ENCODE measurements at regions not wholly inside any gene's neighbourhood (a gene's known extent, or its start where the extent isn't known, plus 50 kb on each side); places are given as distances from the start of the nearest gene placed in this dataset.
"Not testable (repeated sequence)": the region's sequence is repeated elsewhere in the genome, so short reads cannot be mapped to it uniquely, and the experiment has no call there.

DNA sequence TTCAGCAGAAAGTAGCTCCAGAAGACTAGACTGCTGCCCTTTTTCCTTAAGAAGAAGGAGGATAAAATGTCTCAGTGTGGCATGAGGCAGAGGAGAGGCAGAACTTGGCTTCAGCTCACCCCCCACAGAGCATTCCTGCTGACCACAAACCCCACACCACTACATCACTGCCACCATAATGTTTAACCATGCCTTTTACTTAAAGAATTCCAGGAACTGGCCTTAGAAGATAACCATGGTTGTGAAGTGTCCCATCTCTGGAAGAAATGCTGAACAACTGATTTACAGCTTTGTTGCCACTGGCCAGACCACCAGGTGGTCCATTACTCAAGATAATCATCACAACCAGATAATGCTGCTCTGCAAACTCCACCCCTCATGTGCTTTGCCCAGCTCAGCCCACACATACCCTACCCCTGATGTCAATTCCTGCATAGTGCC is 154.1 kb downstream of the CD24 start:
- Histone ChIP-seq H3K36me3 (ENCODE audit: low read depth, missing control alignments) (no peaks in the 10 kb centered on the region), H3K4me3 (no peak overlapping the region), H3K27me3 (no peaks in the 10 kb centered on the region), H3K27ac (no peak overlapping the region), H3K9me3 (no peaks in the 10 kb centered on the region), H3K4me1 (no peaks in the 10 kb centered on the region)
- intact Hi-C loops (cut with DNase I; ENCODE audit: low total_unique reads), result no loop called here
- TF ChIP-seq, protein P1, sequence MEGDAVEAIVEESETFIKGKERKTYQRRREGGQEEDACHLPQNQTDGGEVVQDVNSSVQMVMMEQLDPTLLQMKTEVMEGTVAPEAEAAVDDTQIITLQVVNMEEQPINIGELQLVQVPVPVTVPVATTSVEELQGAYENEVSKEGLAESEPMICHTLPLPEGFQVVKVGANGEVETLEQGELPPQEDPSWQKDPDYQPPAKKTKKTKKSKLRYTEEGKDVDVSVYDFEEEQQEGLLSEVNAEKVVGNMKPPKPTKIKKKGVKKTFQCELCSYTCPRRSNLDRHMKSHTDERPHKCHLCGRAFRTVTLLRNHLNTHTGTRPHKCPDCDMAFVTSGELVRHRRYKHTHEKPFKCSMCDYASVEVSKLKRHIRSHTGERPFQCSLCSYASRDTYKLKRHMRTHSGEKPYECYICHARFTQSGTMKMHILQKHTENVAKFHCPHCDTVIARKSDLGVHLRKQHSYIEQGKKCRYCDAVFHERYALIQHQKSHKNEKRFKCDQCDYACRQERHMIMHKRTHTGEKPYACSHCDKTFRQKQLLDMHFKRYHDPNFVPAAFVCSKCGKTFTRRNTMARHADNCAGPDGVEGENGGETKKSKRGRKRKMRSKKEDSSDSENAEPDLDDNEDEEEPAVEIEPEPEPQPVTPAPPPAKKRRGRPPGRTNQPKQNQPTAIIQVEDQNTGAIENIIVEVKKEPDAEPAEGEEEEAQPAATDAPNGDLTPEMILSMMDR (IDR thresholded peaks at IDR 0.05), result no peak
- no peak for TF ChIP-seq POLR2A (IDR thresholded peaks at IDR 0.05)
- no peak for DNase-seq

DNA sequence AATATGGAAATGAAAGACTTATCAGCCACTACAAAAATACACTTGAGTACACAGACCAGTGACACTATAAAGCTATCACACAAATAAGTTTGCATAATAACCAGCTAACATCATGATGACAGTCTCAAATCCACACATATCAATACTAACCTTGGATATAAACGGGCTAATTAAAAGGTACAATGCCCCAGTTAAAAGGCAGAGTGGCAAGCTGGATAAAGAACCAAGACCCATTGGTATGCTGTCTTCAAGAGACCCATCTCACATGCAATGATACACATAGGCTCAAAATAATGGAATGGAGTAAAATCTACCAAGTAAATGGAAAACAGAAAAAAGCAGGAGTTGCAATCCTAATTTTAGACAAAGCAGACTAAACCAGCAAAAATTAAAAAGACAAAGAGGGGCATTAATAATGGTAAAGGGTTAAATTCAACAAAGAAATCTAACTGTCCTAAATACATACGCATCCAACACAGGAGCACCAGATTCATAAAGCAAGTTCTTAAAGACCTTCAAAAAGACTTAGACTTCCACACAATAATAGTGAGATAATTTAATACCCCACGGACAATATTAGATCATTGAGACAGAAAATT is 163.3 kb downstream of the CD24 start:
- H3K36me3 ChIP-seq (ENCODE audit: low read depth, missing control alignments), result no peaks in the 10 kb centered on the region
- H3K27ac ChIP-seq, result no peak overlapping the region
- H3K4me1 ChIP-seq, result no peaks in the 10 kb centered on the region
- TF ChIP-seq, protein P1 (IDR thresholded peaks at IDR 0.05), result no peak
- no peak for TF ChIP-seq POLR2A (IDR thresholded peaks at IDR 0.05)
- intact Hi-C loops (cut with DNase I; ENCODE audit: low total_unique reads), result no loop called here
- no peak for DNase-seq
- H3K4me3 ChIP-seq, result no peak overlapping the region
- H3K9me3 ChIP-seq, result no peaks in the 10 kb centered on the region
- WGBS, 2 donors, result 86 to 96% methylated on average over 3 of the region's 3 CpGs
- H3K27me3 ChIP-seq, result no peaks in the 10 kb centered on the region

DNA sequence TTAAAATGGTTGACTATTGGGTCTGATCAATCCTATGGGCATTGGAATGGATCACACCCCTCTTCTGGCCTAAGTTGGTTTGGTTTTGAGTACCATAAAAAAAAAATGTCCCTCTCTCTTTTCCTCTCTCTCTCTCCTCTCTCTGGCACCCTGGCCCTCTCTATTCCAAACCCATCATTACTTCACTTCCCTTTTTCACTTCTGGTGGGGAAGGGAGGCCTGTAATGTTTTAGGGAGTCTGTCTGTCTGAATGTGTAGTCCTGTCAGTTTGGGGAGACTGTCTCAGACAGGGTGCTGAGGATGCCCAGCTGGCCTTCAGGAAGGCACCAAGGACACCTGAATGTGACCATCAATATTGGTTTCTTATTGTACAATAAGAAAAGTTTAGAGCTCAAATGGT is 165.8 kb downstream of the CD24 start:
- DNase-seq, result no peak
- Histone ChIP-seq H3K9me3 (no peaks in the 10 kb centered on the region), H3K4me3 (no peak overlapping the region), H3K36me3 (ENCODE audit: low read depth, missing control alignments) (no peaks in the 10 kb centered on the region), H3K27me3 (no peaks in the 10 kb centered on the region), H3K4me1 (no peaks in the 10 kb centered on the region), H3K27ac (no peak overlapping the region)
- TF ChIP-seq POLR2A (IDR thresholded peaks at IDR 0.05), result no peak
- TF ChIP-seq, protein P1 (IDR thresholded peaks at IDR 0.05), result no peak
- intact Hi-C loops (cut with DNase I; ENCODE audit: low total_unique reads), result no loop called here

DNA sequence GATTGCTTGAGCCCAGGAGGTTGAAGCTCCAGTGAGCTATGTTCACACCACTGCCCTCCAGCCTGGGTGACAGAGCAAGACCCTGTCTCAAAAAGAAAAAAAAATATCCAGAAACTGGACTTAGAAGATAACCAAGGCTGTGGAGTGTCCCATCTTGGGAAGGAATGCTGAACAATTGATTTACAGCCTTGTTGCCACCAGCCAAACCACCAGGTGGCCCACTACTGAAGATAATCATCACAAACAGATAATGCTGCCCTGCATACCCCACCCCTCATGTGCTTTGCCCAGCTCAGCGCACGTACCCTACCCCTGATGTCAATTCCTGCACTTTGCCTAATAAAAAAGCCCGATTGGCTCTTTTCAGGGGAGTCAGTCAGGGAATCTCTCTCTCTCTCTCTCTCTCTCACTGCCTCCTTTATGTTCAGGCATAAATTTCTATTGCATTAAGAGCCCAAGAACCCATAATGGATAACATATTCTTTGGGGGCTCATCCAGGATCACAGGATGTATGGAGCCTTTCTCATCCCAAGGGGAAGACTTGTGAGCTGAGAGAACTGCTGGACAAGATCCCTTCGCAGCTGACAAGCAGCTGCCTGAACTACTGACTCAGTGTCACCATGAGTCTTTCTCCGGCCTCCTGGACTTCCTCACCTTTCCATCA is 166.4 kb downstream of the CD24 start:
- Histone ChIP-seq H3K36me3 (ENCODE audit: low read depth, missing control alignments) (no peaks in the 10 kb centered on the region), H3K4me3 (no peak overlapping the region), H3K9me3 (no peaks in the 10 kb centered on the region), H3K4me1 (no peaks in the 10 kb centered on the region), H3K27ac (no peak overlapping the region), H3K27me3 (no peaks in the 10 kb centered on the region)
- TF ChIP-seq, protein P1 (IDR thresholded peaks at IDR 0.05), result no peak
- TF ChIP-seq POLR2A (IDR thresholded peaks at IDR 0.05), result no peak
- no peak for DNase-seq
- intact Hi-C loops (cut with DNase I; ENCODE audit: low total_unique reads), result no loop called here
- whole genome bisulfite sequencing, 2 donors, result 92 to 93% methylated on average over 5 of the region's 5 CpGs

DNA sequence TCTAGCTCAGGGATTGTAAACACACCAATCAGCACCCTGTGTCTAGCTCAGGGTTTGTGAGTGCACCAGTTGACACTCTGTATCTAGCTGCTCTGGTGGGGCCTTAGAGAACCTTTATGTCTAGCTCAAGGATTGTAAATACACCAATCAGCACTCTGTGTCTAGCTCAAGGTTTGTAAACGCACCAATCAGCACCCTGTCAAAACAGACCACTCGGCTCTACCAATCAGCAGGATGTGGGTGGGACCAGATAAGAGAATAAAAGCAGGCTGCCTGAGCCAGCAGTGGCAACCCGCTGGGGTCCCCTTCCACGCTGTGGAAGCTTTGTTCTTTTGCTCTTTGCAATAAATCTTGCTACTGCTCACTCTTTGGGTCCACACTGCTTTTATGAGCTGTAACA is 168.3 kb downstream of the CD24 start:
- intact Hi-C loops (cut with DNase I; ENCODE audit: low total_unique reads); H3K27ac ChIP-seq; H3K27me3 ChIP-seq; H3K4me1 ChIP-seq; H3K36me3 ChIP-seq (ENCODE audit: low read depth, missing control alignments); H3K9me3 ChIP-seq; H3K4me3 ChIP-seq; DNase-seq: not testable (repeated sequence)
- 72 to 77% methylated on average over 3 to 4 of the region's 4 CpGs for WGBS, 2 donors

Data from testis (tissue), 2 donors.